Activated T-cell treated with anti-CD3 and anti-CD28 coated beads, Interleukin-2, amount 50 U/mL, for 48 hours (primary cell): ENCODE measurements at regions not wholly inside any gene's neighbourhood (a gene's known extent, or its start where the extent isn't known, plus 50 kb on each side); places are given as distances from the start of the nearest gene placed in this dataset.
A peak's percentile ranks its signal among the peaks of the same experiment; 100 is the strongest.
"Not testable (repeated sequence)": the region's sequence is repeated elsewhere in the genome, so short reads cannot be mapped to it uniquely, and the experiment has no call there.

Experiments
- DNase-seq, 2 experiments: peaks; one replicate each; pipeline ENCODE4 v3.0.0-alpha.2; 2020

- no peak for DNase-seq
Measured at GRCh38 chr2:48045613-48046012, 139.3 kb upstream of the FBXO11 start.

- no peak for DNase-seq
Measured at GRCh38 chr2:48048476-48049171, 142.3 kb upstream of the FBXO11 start.

- no peak for DNase-seq
Measured at GRCh38 chr2:48049371-48049770, 143.1 kb upstream of the FBXO11 start.

GRCh38 chr2:48050711-48051110 lies 144.4 kb upstream of the FBXO11 start:
- DNase-seq, result no peak

- DNase-seq, result no peak
Measured at GRCh38 chr2:48059975-48060374, 153.7 kb upstream of the FBXO11 start.

- DNase-seq, result not testable (repeated sequence)
Measured at GRCh38 chr2:48061656-48062055, 155.4 kb upstream of the FBXO11 start.

- DNase-seq, result no peak
Measured at GRCh38 chr2:48065096-48065495, 158.8 kb upstream of the FBXO11 start.

GRCh38 chr2:48066000-48066399 lies 159.7 kb upstream of the FBXO11 start:
- no peak for DNase-seq

GRCh38 chr2:48069769-48070168 lies 163.5 kb upstream of the FBXO11 start:
- DNase-seq, result no peak

GRCh38 chr2:48070415-48070814 lies 164.1 kb upstream of the FBXO11 start:
- DNase-seq, result no peak

- DNase-seq, result no peak
Measured at GRCh38 chr2:48072583-48072982, 166.3 kb upstream of the FBXO11 start.

- no peak for DNase-seq
Measured at GRCh38 chr2:48075631-48076030, 169.3 kb upstream of the FBXO11 start.

- no peak for DNase-seq
Measured at GRCh38 chr2:48080534-48081316, 174.4 kb upstream of the FBXO11 start.

GRCh38 chr2:48081317-48081628 lies 175.0 kb upstream of the FBXO11 start:
- DNase-seq, result no peak

- no peak for DNase-seq
Measured at GRCh38 chr2:48085888-48086287, 179.6 kb upstream of the FBXO11 start.

- no peak for DNase-seq
Measured at GRCh38 chr2:48088994-48089393, 182.7 kb upstream of the FBXO11 start.

- DNase-seq, result no peak
Measured at GRCh38 chr2:48089644-48090043, 183.3 kb upstream of the FBXO11 start.

- no peak for DNase-seq
Measured at GRCh38 chr2:48092846-48093803, 186.8 kb upstream of the FBXO11 start.

GRCh38 chr2:48096765-48097164 lies 190.5 kb upstream of the FBXO11 start:
- DNase-seq, result not testable (repeated sequence)

GRCh38 chr2:48098539-48098938 lies 192.2 kb upstream of the FBXO11 start:
- DNase-seq, result no peak

- no peak for DNase-seq
Measured at GRCh38 chr2:48104418-48104817, 198.1 kb upstream of the FBXO11 start.

GRCh38 chr2:48105848-48106247 lies 199.6 kb upstream of the FBXO11 start:
- no peak for DNase-seq

GRCh38 chr2:48107326-48107925 lies 201.1 kb upstream of the FBXO11 start:
- DNase-seq, result peak in 1 of 2 experiments; percentile 20
